C4-2B (cell line): ENCODE measurements at regions not wholly inside any gene's neighbourhood (a gene's known extent, or its start where the extent isn't known, plus 50 kb on each side); places are given as distances from the start of the nearest gene placed in this dataset.

Experiments
- H3K27ac ChIP-seq: fragments of 450-650 bp; 2 replicates; pipeline ENCODE4 v1.5.1; 2017
- ZFX ChIP-seq: fragments of 450-650 bp; IDR thresholded peaks from 2 replicates; pipeline ENCODE4 v1.6.1; 2017
- TF ChIP-seq, protein P1 (sequence below): fragments of 450-650 bp; conservative IDR thresholded peaks from 2 replicates; pipeline ENCODE4 v1.5.1; 2017; ENCODE audit warnings: mild to moderate bottlenecking

GRCh38 chr2:217267758-217268157 is 407.9 kb upstream of the TNP1 start:
- no peak overlapping the region for H3K27ac ChIP-seq
- TF ChIP-seq, protein P1, sequence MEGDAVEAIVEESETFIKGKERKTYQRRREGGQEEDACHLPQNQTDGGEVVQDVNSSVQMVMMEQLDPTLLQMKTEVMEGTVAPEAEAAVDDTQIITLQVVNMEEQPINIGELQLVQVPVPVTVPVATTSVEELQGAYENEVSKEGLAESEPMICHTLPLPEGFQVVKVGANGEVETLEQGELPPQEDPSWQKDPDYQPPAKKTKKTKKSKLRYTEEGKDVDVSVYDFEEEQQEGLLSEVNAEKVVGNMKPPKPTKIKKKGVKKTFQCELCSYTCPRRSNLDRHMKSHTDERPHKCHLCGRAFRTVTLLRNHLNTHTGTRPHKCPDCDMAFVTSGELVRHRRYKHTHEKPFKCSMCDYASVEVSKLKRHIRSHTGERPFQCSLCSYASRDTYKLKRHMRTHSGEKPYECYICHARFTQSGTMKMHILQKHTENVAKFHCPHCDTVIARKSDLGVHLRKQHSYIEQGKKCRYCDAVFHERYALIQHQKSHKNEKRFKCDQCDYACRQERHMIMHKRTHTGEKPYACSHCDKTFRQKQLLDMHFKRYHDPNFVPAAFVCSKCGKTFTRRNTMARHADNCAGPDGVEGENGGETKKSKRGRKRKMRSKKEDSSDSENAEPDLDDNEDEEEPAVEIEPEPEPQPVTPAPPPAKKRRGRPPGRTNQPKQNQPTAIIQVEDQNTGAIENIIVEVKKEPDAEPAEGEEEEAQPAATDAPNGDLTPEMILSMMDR: no peak
- no peak for TF ChIP-seq ZFX

DNA sequence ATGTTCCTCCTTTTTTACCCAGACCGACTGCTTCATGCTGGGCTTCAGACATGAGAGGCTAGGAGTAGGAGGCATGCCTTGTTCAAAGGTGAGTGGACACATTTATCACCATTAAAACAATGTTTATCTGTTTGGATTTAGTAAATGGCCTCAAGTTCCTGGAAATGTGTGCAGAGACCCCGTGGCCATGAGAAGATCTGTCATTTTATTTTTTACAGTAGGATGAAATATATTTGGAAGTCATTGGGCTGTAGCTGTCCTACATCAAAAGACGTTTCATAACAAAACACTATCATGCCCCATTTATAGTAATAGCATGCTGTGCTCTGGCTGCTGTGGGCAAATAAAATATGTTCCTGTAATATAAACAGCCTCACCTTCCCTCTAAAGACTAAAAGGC is 403.9 kb upstream of the TNP1 start:
- H3K27ac ChIP-seq: no peak overlapping the region
- no peak for TF ChIP-seq ZFX
- TF ChIP-seq, protein P1: no peak

DNA sequence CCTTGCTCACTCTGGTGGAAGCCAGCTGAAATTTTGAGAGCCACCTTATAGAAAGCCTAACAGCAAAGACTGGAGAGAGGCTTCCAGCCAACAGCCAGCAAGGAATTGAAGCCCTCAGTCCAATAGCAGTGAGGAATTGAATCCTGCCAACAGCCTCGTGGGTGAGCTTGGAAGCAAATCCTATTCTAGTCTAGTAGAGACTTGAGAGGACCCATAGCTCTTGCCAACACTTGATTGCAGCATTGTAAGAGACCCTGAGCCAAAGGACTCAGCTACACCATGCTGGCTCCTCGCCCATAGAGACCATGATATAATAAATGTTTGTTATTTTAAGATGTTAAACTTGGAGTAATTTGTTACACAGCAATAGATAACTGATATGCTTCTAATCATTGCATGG is 403.0 kb upstream of the TNP1 start:
- no peak for TF ChIP-seq ZFX
- TF ChIP-seq, protein P1: no peak
- H3K27ac ChIP-seq: no peak overlapping the region

- no peak for TF ChIP-seq ZFX
- TF ChIP-seq, protein P1: no peak
- H3K27ac ChIP-seq: no peak overlapping the region
Observed at GRCh38 chr2:217261452-217261851, 401.6 kb upstream of the TNP1 start.

- TF ChIP-seq, protein P1: no peak
- TF ChIP-seq ZFX: no peak
- no peak overlapping the region for H3K27ac ChIP-seq
Observed at GRCh38 chr2:217260441-217261115, 400.7 kb upstream of the TNP1 start.

DNA sequence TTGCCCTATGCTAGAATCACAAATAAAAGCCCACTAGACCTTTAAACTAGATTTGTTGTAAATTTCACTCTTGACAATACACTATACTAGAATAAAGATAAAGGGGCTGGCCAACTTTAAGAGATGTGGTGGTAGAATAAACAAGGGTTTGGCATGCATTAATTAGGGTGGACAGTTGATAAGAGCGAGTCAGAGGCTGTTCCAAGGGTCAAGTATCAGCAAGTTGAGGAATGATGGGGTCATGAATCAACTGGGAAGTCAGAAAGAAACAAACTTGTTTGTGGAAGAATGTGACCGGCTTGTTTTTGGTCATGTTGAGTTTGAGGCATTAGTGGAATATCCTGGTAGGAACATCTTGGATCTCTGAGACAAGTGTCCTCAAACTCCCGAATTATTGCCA is 398.3 kb upstream of the TNP1 start:
- TF ChIP-seq, protein P1: no peak
- TF ChIP-seq ZFX: no peak
- no peak overlapping the region for H3K27ac ChIP-seq

GRCh38 chr2:217256251-217256650 is 396.4 kb upstream of the TNP1 start:
- TF ChIP-seq ZFX: no peak
- TF ChIP-seq, protein P1: no peak
- no peak overlapping the region for H3K27ac ChIP-seq
